Tibial artery (tissue), 4 donors: ENCODE measurements at regions not wholly inside any gene's neighbourhood (a gene's known extent, or its start where the extent isn't known, plus 50 kb on each side); places are given as distances from the start of the nearest gene placed in this dataset.
A peak's percentile ranks its signal among the peaks of the same experiment; 100 is the strongest.

Experiments
- DNase-seq, 2 donors: peaks; one replicate each; pipeline ENCODE4 v3.0.0-alpha.2; 2019
- H3K27ac ChIP-seq, 2 donors: fragments of 200-600 bp; sonication (generic) in 1 of 2; 1 replicate in 1 of 2; 2 replicates in 1 of 2; pipeline ENCODE4 v1.5.1; 2018 to 2019; ENCODE audit warnings: mild to moderate bottlenecking in 1 of 2
- H3K27me3 ChIP-seq, 2 donors: fragments of 200-600 bp; sonication (generic) in 1 of 2; one replicate each; pipeline versions ENCODE4 v1.5.1 to v1.6.0; 2016 to 2019
- H3K36me3 ChIP-seq, 3 donors: fragments of 200-600 bp; sonication (generic) in 2 of 3; one replicate each; pipeline ENCODE4 v1.5.1; 2016 to 2019; ENCODE audit warnings: mild to moderate bottlenecking in 2 of 3
- H3K4me1 ChIP-seq, 4 donors: fragments of 200-600 bp; sonication (generic) in 2 of 4; 1 replicate in 3 of 4; 2 replicates in 1 of 4; pipeline ENCODE4 v1.5.1; 2016 to 2019
- H3K4me3 ChIP-seq, 2 donors: fragments of 200-600 bp; sonication (generic) in 1 of 2; 1 replicate in 1 of 2; 2 replicates in 1 of 2; pipeline ENCODE4 v1.5.1; 2018 to 2019; ENCODE audit warnings: mild to moderate bottlenecking in 2 of 2
- H3K9me3 ChIP-seq, 3 donors: fragments of 200-600 bp; sonication (generic) in 1 of 3; one replicate each; pipeline ENCODE4 v1.5.1; 2016 to 2019
- intact Hi-C: fragments of 100-400 bp; cut with DNase I; formaldehyde crosslinking; loops from one replicate; pipeline ENCODE4 v1.15.0; 2023; ENCODE audit warnings: low total_unique reads
- TF ChIP-seq, protein P1 (sequence below), 2 experiments: fragments of 200-600 bp in 1 of 2; fragments of 450-650 bp in 1 of 2; IDR thresholded peaks; one replicate each; pipeline ENCODE4 v1.5.1; 2017 to 2019; ENCODE audit warnings: antibody characterized with exemption in 2 of 2, mild to moderate bottlenecking in 1 of 2, moderate library complexity in 1 of 2

DNA sequence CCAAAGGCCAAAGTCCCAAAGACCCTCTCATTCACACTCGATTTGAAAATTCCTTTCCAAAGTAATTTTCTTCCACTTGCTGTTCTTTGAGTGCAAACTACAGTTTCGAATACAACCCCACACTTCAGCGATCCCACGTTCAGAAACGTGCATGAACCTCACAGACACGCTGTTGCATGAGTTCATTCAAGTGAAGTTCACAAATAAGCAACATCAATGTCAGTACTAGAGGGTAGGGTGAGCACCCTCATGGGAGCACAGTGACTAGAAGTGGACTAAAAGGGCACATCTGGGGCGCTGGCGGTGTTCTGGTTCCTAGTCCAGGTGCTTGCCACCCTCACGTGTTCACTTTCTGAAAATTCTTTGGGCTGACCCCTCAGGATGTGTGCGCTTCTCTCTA, 59.0 kb downstream of the FAM50B start:
- TF ChIP-seq, protein P1, sequence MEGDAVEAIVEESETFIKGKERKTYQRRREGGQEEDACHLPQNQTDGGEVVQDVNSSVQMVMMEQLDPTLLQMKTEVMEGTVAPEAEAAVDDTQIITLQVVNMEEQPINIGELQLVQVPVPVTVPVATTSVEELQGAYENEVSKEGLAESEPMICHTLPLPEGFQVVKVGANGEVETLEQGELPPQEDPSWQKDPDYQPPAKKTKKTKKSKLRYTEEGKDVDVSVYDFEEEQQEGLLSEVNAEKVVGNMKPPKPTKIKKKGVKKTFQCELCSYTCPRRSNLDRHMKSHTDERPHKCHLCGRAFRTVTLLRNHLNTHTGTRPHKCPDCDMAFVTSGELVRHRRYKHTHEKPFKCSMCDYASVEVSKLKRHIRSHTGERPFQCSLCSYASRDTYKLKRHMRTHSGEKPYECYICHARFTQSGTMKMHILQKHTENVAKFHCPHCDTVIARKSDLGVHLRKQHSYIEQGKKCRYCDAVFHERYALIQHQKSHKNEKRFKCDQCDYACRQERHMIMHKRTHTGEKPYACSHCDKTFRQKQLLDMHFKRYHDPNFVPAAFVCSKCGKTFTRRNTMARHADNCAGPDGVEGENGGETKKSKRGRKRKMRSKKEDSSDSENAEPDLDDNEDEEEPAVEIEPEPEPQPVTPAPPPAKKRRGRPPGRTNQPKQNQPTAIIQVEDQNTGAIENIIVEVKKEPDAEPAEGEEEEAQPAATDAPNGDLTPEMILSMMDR (IDR thresholded peaks at IDR 0.05), result no peak
- H3K4me1 ChIP-seq, result peaks cover 0 to 46% (median 32%) of the 10 kb centered on the region in 4 donors
- H3K4me3 ChIP-seq, result no peak overlapping the region
- no peaks in the 10 kb centered on the region for H3K36me3 ChIP-seq
- no peak overlapping the region for H3K27ac ChIP-seq
- no peaks in the 10 kb centered on the region for H3K27me3 ChIP-seq
- intact Hi-C loops, result no loop called here
- no peak for DNase-seq
- H3K9me3 ChIP-seq, result no peaks in the 10 kb centered on the region

DNA sequence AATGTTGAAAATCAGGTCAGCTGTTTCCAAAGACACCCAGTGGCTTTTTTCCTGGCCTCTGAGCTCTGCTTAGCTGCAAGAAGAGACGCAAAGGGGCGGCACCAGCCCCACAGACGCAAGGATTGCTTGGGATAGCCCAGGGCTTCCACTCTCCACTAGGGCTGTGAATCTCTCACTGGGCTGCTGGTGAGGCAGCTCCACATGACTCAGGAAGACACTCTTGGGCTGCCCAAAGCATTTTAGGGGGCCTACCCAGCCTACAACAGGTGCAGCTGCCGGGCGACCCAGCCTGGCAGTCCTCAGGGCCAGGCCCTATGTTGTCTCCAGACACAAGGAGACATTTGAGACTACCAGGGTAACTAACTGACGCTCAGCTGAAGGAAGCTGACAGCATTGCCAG, 59.8 kb downstream of the FAM50B start:
- no peak for DNase-seq
- H3K27ac ChIP-seq, result peak overlapping the region; percentile 20 to 61
- TF ChIP-seq, protein P1 (IDR thresholded peaks at IDR 0.05), result no peak
- intact Hi-C loops, result no loop called here
- no peaks in the 10 kb centered on the region for H3K36me3 ChIP-seq
- no peak overlapping the region for H3K4me3 ChIP-seq
- H3K27me3 ChIP-seq, result no peaks in the 10 kb centered on the region
- peaks cover 0 to 46% (median 36%) of the 10 kb centered on the region in 4 donors for H3K4me1 ChIP-seq
- no peaks in the 10 kb centered on the region for H3K9me3 ChIP-seq

DNA sequence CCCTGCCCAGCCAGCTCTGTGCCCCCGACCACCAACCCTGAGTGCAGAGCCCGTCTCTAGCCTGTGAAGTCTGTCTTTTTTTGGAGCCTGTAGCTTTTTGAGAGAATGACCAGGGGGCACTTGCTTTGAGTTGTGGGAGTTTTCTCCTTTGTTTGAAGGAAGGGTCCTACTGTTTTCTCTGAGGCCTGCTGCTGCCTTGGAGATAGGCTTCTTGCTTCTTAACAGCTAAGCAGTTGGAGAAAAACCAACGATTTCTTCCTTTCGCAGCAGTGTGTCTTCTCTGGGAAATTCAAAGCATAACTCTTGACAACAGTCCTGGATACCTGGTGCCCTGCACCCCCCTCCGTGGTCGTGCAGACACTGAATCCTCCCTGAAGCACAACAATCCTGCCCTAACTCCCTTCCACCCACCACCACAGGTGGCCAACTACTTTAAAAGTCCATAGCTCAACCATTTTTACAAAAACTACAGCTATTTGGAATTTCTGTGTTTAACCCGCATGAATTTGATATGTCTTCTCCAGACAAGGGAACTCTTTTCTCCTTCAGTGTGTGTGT, 61.0 kb downstream of the FAM50B start:
- peaks cover 0 to 53% (median 38%) of the 10 kb centered on the region in 4 donors for H3K4me1 ChIP-seq
- intact Hi-C loops, result no loop called here

GRCh38 chr6:3911130-3911529, 62.0 kb downstream of the FAM50B start:
- peak overlapping the region; percentile 82 to 84 for H3K27ac ChIP-seq
- H3K9me3 ChIP-seq, result no peaks in the 10 kb centered on the region
- no peak overlapping the region for H3K4me3 ChIP-seq
- H3K36me3 ChIP-seq, result no peaks in the 10 kb centered on the region
- TF ChIP-seq, protein P1 (IDR thresholded peaks at IDR 0.05), result no peak
- no peak for DNase-seq
- peaks cover 0 to 61% (median 38%) of the 10 kb centered on the region in 4 donors for H3K4me1 ChIP-seq
- no peaks in the 10 kb centered on the region for H3K27me3 ChIP-seq
- intact Hi-C loops, result no loop called here

More for the DNA sequence above, 61.0 kb downstream of the FAM50B start:
- H3K4me3 ChIP-seq, result no peak overlapping the region
- no peak for DNase-seq
- H3K27me3 ChIP-seq, result no peaks in the 10 kb centered on the region
- H3K9me3 ChIP-seq, result no peaks in the 10 kb centered on the region
- H3K27ac ChIP-seq, result peak overlapping the region; percentile 61 to 82
- TF ChIP-seq, protein P1 (IDR thresholded peaks at IDR 0.05), result no peak
- H3K36me3 ChIP-seq, result no peaks in the 10 kb centered on the region

GRCh38 chr6:3911614-3912336, 62.6 kb downstream of the FAM50B start:
- no peaks in the 10 kb centered on the region for H3K36me3 ChIP-seq
- peak overlapping the region; percentile 82 to 84 for H3K27ac ChIP-seq
- peak; percentile 58 to 90 for DNase-seq
- H3K9me3 ChIP-seq, result no peaks in the 10 kb centered on the region
- H3K27me3 ChIP-seq, result no peaks in the 10 kb centered on the region
- intact Hi-C loops, result no loop called here
- peak overlapping the region in 1 of 2 donors; percentile 4 for H3K4me3 ChIP-seq
- TF ChIP-seq, protein P1 (IDR thresholded peaks at IDR 0.05), result no peak
- H3K4me1 ChIP-seq, result peaks cover 0 to 61% (median 38%) of the 10 kb centered on the region in 4 donors
